ENCODE measurements at regions not wholly inside any gene's neighbourhood (a gene's known extent, or its start where the extent isn't known, plus 50 kb on each side); places are given as distances from the start of the nearest gene placed in this dataset.

DNA sequence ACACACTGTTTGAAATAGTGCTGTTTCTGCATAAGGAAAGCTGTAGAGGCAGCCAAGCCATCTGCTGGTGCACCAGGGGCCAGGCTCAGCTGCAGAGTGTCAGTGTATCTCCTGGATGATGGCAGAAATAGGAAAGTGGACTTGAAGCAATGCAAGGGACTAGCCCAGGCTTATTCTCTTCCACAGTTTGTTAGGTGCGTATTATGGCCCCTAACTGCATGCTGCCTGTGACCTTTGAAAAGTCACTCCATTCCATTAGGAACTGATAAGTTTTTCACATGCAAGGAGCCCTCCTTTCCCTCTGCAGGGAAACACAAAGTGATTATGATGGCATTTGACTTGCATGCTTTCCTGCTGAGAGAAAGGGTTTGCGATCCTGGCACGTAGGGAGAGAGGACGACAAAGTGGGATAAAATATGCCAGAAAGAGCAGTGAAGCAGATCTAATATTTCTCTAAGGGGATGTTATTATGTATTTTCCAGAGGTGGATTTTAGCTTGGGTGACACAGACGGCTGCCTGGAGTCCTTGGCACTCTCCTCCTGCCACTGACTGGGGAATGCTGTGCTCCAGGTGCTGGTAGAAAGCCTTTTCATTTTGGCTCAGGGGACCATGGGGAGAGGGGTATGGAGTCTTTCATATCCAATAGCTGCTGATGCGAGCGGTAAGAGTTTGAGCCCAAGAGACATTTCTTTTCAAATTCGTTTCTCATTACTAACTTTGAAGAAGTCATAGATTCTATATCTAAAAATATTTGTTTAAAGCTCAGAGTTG is 402.1 kb upstream of the B3GALT2 start:
- TF ChIP-seq, protein P1, sequence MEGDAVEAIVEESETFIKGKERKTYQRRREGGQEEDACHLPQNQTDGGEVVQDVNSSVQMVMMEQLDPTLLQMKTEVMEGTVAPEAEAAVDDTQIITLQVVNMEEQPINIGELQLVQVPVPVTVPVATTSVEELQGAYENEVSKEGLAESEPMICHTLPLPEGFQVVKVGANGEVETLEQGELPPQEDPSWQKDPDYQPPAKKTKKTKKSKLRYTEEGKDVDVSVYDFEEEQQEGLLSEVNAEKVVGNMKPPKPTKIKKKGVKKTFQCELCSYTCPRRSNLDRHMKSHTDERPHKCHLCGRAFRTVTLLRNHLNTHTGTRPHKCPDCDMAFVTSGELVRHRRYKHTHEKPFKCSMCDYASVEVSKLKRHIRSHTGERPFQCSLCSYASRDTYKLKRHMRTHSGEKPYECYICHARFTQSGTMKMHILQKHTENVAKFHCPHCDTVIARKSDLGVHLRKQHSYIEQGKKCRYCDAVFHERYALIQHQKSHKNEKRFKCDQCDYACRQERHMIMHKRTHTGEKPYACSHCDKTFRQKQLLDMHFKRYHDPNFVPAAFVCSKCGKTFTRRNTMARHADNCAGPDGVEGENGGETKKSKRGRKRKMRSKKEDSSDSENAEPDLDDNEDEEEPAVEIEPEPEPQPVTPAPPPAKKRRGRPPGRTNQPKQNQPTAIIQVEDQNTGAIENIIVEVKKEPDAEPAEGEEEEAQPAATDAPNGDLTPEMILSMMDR (IDR thresholded peaks at IDR 0.05; ENCODE audit: low read length, missing control alignments), result no peak
- DNase-seq (ENCODE audit: low read depth), result no peak
- no peak overlapping the region for H3K4me3 ChIP-seq (replicated peaks; ENCODE audit: low read depth, low read length)

DNA sequence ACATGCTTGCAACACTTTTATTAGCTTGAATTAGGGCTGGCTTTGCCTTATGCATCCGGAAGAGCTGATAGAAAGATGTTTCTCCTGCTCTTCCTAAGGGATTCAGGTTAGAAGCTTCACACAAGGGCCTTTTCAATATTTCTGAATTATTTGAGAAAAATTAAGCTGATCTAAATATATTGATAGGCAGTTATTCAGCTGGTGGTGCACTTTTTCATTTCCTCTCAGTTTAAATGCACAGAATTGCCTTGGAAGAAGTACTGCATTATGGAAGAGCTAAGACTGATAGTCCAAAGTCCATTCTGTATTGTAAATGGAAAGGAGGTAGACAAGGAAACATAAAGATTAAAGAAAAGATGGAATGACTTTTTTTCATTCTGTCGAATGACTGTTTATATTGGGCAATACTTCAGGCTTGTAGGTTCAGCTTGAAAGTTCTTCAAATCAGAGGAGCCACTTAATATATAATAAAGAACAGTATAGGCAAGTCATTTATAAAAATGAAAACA is 398.4 kb upstream of the B3GALT2 start:
- no peak overlapping the region for H3K4me3 ChIP-seq (replicated peaks; ENCODE audit: low read depth, low read length)

DNA sequence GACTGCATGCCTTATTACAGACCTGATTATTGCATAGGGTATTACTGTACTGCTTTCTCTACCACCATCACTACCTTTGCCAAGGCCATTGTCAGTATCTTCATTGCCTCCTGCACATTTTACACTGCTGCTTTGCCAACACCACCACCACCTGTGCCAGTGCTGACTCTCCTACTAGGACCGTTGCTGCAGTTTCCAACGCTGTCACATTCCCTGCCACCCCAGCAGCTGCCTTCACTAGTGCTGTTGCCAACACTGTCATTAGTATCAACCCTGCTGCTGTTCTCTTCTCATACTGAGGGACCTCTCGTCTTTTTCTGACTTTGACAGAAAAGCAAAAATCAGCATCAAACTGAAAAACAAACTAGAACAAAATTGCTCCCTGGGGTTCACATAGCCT is 394.9 kb upstream of the B3GALT2 start:
- no peak for DNase-seq (ENCODE audit: low read depth)
- H3K4me3 ChIP-seq (replicated peaks; ENCODE audit: low read depth, low read length), result no peak overlapping the region
- TF ChIP-seq, protein P1 (IDR thresholded peaks at IDR 0.05; ENCODE audit: low read length, missing control alignments), result no peak

More for the DNA sequence above, 398.4 kb upstream of the B3GALT2 start:
- no peak for DNase-seq (ENCODE audit: low read depth)
- TF ChIP-seq, protein P1 (IDR thresholded peaks at IDR 0.05; ENCODE audit: low read length, missing control alignments), result no peak

DNA sequence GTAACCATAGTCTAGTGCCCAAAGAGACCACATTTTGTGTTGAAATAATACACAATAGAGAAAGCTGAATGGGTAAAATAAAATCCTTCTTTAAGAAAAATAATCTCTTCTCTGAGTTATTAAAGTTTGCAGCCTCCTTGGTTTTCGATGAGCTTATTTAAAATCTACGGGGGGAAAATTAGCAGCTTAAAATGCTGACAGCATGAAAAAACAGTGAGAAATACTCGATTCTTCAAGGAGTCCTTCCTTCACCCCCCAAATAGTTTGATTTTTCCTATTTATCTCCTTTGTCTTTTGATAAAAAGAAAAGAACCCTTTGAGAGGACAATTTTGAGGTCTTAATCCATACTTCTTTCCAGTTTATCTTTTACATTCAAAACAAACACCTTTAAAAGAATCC is 394.0 kb upstream of the B3GALT2 start:
- DNase-seq (ENCODE audit: low read depth), result no peak
- TF ChIP-seq, protein P1 (IDR thresholded peaks at IDR 0.05; ENCODE audit: low read length, missing control alignments), result no peak
- no peak overlapping the region for H3K4me3 ChIP-seq (replicated peaks; ENCODE audit: low read depth, low read length)

DNA sequence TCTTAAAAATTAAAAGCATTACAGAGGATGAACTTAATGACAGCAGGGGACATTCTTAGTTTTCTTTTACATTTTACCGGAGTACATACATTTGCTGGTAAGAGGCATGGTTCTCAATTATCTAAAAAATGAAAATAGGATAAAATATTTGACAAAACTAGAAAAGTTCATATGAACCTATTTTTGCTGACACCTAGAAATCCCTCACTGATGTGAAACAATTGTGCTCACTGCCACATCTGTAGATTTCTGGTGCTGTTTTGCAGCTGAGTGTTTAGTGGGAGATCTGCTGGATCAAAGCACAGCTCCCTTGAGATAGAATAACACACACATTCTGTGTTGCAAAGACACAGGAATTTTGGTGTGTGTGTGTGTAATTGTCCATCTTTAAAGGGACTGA is 392.9 kb upstream of the B3GALT2 start:
- TF ChIP-seq, protein P1 (IDR thresholded peaks at IDR 0.05; ENCODE audit: low read length, missing control alignments), result no peak
- H3K4me3 ChIP-seq (replicated peaks; ENCODE audit: low read depth, low read length), result no peak overlapping the region
- DNase-seq (ENCODE audit: low read depth), result no peak

DNA sequence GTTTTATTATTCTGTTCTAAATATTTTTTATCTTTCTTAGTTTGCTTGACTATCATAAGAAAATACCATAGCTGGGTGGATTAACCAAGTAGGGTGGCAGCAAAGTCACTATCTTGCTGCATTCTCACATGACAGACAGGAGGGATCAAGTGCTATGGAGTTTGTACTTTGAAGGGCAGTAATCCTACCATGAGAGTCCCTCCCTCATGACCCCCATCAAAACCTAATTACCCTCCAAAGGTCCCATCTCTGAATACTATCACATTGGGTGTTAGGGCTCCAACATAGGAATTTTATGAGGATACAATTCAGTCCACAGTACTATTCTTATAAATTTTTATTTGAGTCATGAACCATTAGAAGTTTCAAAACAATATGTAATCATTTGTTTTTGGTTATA is 388.5 kb upstream of the B3GALT2 start:
- no peak for DNase-seq (ENCODE audit: low read depth)
- no peak overlapping the region for H3K4me3 ChIP-seq (replicated peaks; ENCODE audit: low read depth, low read length)
- TF ChIP-seq, protein P1 (IDR thresholded peaks at IDR 0.05; ENCODE audit: low read length, missing control alignments), result no peak

DNA sequence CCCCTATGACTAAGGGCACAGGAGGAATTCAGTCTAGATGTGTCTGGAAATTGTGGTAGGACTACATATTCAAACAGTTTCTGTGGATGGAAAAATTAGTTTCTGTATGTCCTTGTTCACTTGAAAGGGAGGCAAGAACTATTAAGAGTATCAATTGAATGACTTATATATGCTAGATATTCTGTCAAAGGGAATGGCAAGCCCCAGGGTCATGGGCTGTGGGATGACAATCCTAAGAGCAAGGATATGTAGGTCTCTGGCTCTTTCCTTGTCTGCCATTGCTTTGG is 383.5 kb upstream of the B3GALT2 start:
- DNase-seq (ENCODE audit: low read depth), result no peak
- TF ChIP-seq, protein P1 (IDR thresholded peaks at IDR 0.05; ENCODE audit: low read length, missing control alignments), result no peak
- H3K4me3 ChIP-seq (replicated peaks; ENCODE audit: low read depth, low read length), result no peak overlapping the region
